Neural crest cell (in vitro differentiated cells): ENCODE measurements at regions not wholly inside any gene's neighbourhood (a gene's known extent, or its start where the extent isn't known, plus 50 kb on each side); places are given as distances from the start of the nearest gene placed in this dataset.

Experiments
- DNase-seq: peaks from one replicate; pipeline ENCODE4 v3.0.0; 2021; ENCODE audit warnings: low read depth, mixed read lengths, low spot score
- H3K27ac Mint-ChIP-seq: one replicate; pipeline ENCODE4 v1.8.0; 2021; ENCODE audit warnings: mild to moderate bottlenecking, mixed read lengths; ENCODE audit not compliant: unreplicated experiment
- H3K27me3 Mint-ChIP-seq: 2 replicates; pipeline ENCODE4 v1.8.0; 2021; ENCODE audit warnings: low read depth, mild to moderate bottlenecking, mixed read lengths
- H3K36me3 Mint-ChIP-seq: 2 replicates; pipeline ENCODE4 v1.8.0; 2021; ENCODE audit warnings: low read depth, mild to moderate bottlenecking, mixed read lengths
- H3K4me1 Mint-ChIP-seq: 2 replicates; pipeline ENCODE4 v1.8.0; 2021; ENCODE audit warnings: mixed read lengths
- H3K4me3 Mint-ChIP-seq: one replicate; pipeline ENCODE4 v1.8.0; 2021; ENCODE audit warnings: mild to moderate bottlenecking, mixed read lengths
- H3K9me3 Mint-ChIP-seq: 2 replicates; pipeline ENCODE4 v1.8.0; 2021; ENCODE audit warnings: mixed read lengths
- CTCF ChIP-seq: fragments of 200-600 bp; sonication (generic); conservative IDR thresholded peaks from 2 replicates; pipeline ENCODE4 v1.5.0; 2021; ENCODE audit warnings: antibody characterized with exemption, mild to moderate bottlenecking

GRCh38 chr12:126538888-126539287 is 1473.7 kb downstream of the AACS start:
- Mint-ChIP-seq H3K4me1 (peaks cover 14% of the 10 kb centered on the region), H3K36me3 (no peaks in the 10 kb centered on the region), H3K27me3 (no peaks in the 10 kb centered on the region), H3K27ac (no peak overlapping the region), H3K4me3 (no peak overlapping the region), H3K9me3 (peaks cover 4% of the 10 kb centered on the region)
- DNase-seq = no peak
- no peak for TF ChIP-seq CTCF

- Mint-ChIP-seq H3K9me3 (peaks cover 6% of the 10 kb centered on the region), H3K36me3 (no peaks in the 10 kb centered on the region), H3K27ac (no peak overlapping the region), H3K27me3 (no peaks in the 10 kb centered on the region), H3K4me1 (no peaks in the 10 kb centered on the region), H3K4me3 (no peak overlapping the region)
- DNase-seq = no peak
- no peak for TF ChIP-seq CTCF
These were observed 1480.2 kb downstream of the AACS start for GRCh38 chr12:126545411-126545810.

- H3K4me3 Mint-ChIP-seq = no peak overlapping the region
These were observed 1482.7 kb downstream of the AACS start for GRCh38 chr12:126547905-126548304.

GRCh38 chr12:126551869-126552268 is 1486.6 kb downstream of the AACS start:
- peaks cover 3% of the 10 kb centered on the region for H3K9me3 Mint-ChIP-seq
- no peaks in the 10 kb centered on the region for H3K36me3 Mint-ChIP-seq

More at GRCh38 chr12:126547905-126548304, 1482.7 kb downstream of the AACS start:
- Mint-ChIP-seq H3K4me1 (no peaks in the 10 kb centered on the region), H3K9me3 (peaks cover 6% of the 10 kb centered on the region), H3K36me3 (no peaks in the 10 kb centered on the region), H3K27me3 (no peaks in the 10 kb centered on the region), H3K27ac (no peak overlapping the region)
- DNase-seq = no peak
- no peak for TF ChIP-seq CTCF

GRCh38 chr12:126554625-126555024 is 1489.4 kb downstream of the AACS start:
- Mint-ChIP-seq H3K4me3 (no peak overlapping the region), H3K9me3 (peaks cover 3% of the 10 kb centered on the region), H3K27me3 (no peaks in the 10 kb centered on the region), H3K36me3 (no peaks in the 10 kb centered on the region), H3K27ac (no peak overlapping the region), H3K4me1 (peaks cover 11% of the 10 kb centered on the region)
- DNase-seq = no peak
- no peak for TF ChIP-seq CTCF

More at GRCh38 chr12:126551869-126552268, 1486.6 kb downstream of the AACS start:
- Mint-ChIP-seq H3K4me3 (no peak overlapping the region), H3K4me1 (peaks cover 11% of the 10 kb centered on the region), H3K27me3 (no peaks in the 10 kb centered on the region), H3K27ac (no peak overlapping the region)
- DNase-seq = no peak
- TF ChIP-seq CTCF = no peak

GRCh38 chr12:126557659-126558058 is 1492.4 kb downstream of the AACS start:
- no peak for DNase-seq
- Mint-ChIP-seq H3K4me3 (no peak overlapping the region), H3K4me1 (peaks cover 11% of the 10 kb centered on the region)

More at GRCh38 chr12:126557659-126558058, 1492.4 kb downstream of the AACS start:
- TF ChIP-seq CTCF = no peak
- H3K9me3 Mint-ChIP-seq = peaks cover 3% of the 10 kb centered on the region
- peaks cover 2% of the 10 kb centered on the region for H3K27me3 Mint-ChIP-seq
- no peaks in the 10 kb centered on the region for H3K36me3 Mint-ChIP-seq
- no peak overlapping the region for H3K27ac Mint-ChIP-seq
